ENCODE measurements at regions not wholly inside any gene's neighbourhood (a gene's known extent, or its start where the extent isn't known, plus 50 kb on each side); places are given as distances from the start of the nearest gene placed in this dataset.

DNA sequence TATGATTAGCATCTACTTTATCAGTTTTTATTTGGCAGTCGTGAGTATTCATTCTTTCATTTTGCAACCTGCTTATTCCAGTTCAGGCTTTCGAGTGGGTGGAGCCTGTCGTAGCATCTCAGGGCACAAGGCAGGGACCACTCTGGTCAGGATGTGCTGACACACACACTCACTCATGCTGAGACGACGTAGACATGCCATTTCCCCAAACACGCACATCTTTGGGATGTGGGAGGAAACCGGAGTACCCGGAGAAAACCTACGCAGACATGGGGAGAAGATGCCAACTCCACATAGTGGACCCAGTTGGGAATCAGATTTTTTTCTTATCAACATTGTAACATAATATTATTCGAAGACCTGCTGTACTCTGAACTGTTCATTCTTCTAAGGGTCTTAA, 756.5 kb upstream of the RBFOX1 start:
- H3K4me1 Mint-ChIP-seq (ENCODE audit: low read depth) = no peaks in the 10 kb centered on the region
- H3K27ac Mint-ChIP-seq = no peak overlapping the region
- H3K9me3 Mint-ChIP-seq (ENCODE audit: low read depth) = no peaks in the 10 kb centered on the region
- no peak overlapping the region for H3K4me3 Mint-ChIP-seq
- no peaks in the 10 kb centered on the region for H3K36me3 Mint-ChIP-seq
- peaks cover 2% of the 10 kb centered on the region for H3K27me3 Mint-ChIP-seq

DNA sequence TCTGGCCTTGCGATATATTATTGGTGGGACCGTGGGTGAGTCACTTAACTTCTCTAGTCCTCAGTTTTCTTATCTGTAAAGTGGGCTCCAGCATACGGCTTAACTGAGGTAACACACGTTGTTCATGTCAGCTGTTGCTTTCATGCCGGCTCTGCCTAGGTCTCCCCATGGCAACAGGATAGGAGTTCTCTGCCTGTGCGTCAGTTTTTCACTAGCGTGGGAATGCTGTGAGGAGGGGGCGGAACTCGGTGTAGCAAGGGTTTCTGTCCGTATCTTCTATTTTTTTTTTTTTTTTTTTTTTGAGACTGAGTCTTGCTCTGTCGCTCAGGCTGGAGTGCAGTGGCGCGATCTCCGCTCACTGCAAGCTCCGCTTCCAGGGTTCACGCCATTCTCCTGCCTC, 758.5 kb upstream of the RBFOX1 start:
- Mint-ChIP-seq H3K4me1 (ENCODE audit: low read depth) (no peaks in the 10 kb centered on the region), H3K27me3 (peaks cover 2% of the 10 kb centered on the region), H3K36me3 (no peaks in the 10 kb centered on the region)

GRCh38 chr16:6573577-6573976, 759.1 kb upstream of the RBFOX1 start:
- no peaks in the 10 kb centered on the region for H3K9me3 Mint-ChIP-seq (ENCODE audit: low read depth)
- no peaks in the 10 kb centered on the region for H3K36me3 Mint-ChIP-seq
- no peak overlapping the region for H3K4me3 Mint-ChIP-seq

More for the DNA sequence above, 758.5 kb upstream of the RBFOX1 start:
- Mint-ChIP-seq H3K4me3 (no peak overlapping the region), H3K9me3 (ENCODE audit: low read depth) (no peaks in the 10 kb centered on the region), H3K27ac (no peak overlapping the region)

GRCh38 chr16:6571044-6571443, 761.6 kb upstream of the RBFOX1 start:
- no peaks in the 10 kb centered on the region for H3K36me3 Mint-ChIP-seq
- H3K4me1 Mint-ChIP-seq (ENCODE audit: low read depth) = no peaks in the 10 kb centered on the region
- H3K4me3 Mint-ChIP-seq = no peak overlapping the region
- H3K9me3 Mint-ChIP-seq (ENCODE audit: low read depth) = no peaks in the 10 kb centered on the region
- H3K27me3 Mint-ChIP-seq = peaks cover 2% of the 10 kb centered on the region
- no peak overlapping the region for H3K27ac Mint-ChIP-seq

More at GRCh38 chr16:6573577-6573976, 759.1 kb upstream of the RBFOX1 start:
- peaks cover 2% of the 10 kb centered on the region for H3K27me3 Mint-ChIP-seq
- no peaks in the 10 kb centered on the region for H3K4me1 Mint-ChIP-seq (ENCODE audit: low read depth)
- H3K27ac Mint-ChIP-seq = no peak overlapping the region

GRCh38 chr16:6570530-6570929, 762.1 kb upstream of the RBFOX1 start:
- no peaks in the 10 kb centered on the region for H3K36me3 Mint-ChIP-seq
- no peak overlapping the region for H3K27ac Mint-ChIP-seq
- H3K9me3 Mint-ChIP-seq (ENCODE audit: low read depth) = no peaks in the 10 kb centered on the region
- no peak overlapping the region for H3K4me3 Mint-ChIP-seq
- peaks cover 2% of the 10 kb centered on the region for H3K27me3 Mint-ChIP-seq
- no peaks in the 10 kb centered on the region for H3K4me1 Mint-ChIP-seq (ENCODE audit: low read depth)

DNA sequence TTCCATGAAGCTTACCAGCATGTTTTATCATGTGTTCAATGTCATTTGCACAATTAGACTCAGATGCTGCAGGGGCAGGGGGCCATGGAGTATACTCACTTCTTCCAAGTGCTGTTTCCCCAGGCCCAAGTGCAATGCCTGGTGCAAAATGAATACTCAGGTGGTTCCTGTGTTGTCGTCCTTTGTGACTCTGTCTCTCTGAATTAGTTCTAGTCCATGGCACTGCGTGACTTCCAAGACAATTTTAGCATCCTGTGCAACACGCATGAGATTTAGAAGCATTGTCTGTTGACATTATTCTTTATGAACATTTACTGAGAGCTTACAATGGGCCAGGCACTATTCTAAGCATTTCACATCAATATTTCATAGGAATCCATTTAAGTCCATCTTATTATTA, 769.7 kb upstream of the RBFOX1 start:
- H3K27ac Mint-ChIP-seq = no peak overlapping the region
- H3K27me3 Mint-ChIP-seq = peaks cover 3% of the 10 kb centered on the region
- no peaks in the 10 kb centered on the region for H3K36me3 Mint-ChIP-seq
- peaks cover 2% of the 10 kb centered on the region for H3K4me1 Mint-ChIP-seq (ENCODE audit: low read depth)
- no peak overlapping the region for H3K4me3 Mint-ChIP-seq
- peaks cover 5% of the 10 kb centered on the region for H3K9me3 Mint-ChIP-seq (ENCODE audit: low read depth)

DNA sequence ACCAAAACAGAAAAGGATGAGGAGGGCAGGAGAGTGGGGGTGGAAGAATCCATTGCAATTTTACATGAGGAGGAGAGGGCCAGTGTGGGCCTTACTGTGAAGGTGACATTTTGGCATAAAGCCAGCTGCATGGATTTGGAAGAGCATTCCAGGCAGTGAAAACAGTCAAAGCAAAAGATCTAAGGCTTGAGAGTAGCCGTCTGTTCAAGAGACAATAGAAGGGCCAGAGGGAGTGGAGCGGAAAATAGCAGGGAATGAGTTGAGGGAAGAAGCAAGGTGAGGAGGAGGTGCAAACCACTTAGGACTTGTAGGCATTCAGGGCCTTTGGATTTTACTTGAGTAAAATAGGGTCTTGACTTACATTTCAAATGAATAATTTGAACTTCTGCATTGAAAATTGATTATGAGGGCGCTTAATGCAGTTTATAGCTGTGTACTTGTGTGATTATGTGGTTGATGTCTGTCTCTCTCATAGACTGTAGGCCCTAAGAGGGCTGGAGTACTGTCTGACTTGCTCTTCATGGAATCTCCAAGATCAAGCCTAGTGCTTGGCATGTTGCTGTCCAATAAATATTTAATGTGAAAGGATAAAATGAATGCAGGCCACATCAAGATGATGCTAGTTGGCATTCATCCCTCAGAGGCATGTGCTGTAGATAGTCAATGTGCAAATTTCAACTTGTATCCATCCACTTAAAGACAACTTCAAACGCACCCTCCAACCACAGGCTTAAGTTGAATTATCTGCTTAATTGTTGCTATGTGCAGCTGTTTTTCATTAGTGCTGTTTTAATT, 772.1 kb upstream of the RBFOX1 start:
- H3K27me3 Mint-ChIP-seq = peaks cover 3% of the 10 kb centered on the region
- no peak overlapping the region for H3K27ac Mint-ChIP-seq
- peaks cover 2% of the 10 kb centered on the region for H3K4me1 Mint-ChIP-seq (ENCODE audit: low read depth)
- H3K4me3 Mint-ChIP-seq = no peak overlapping the region
- H3K36me3 Mint-ChIP-seq = no peaks in the 10 kb centered on the region
- peaks cover 9% of the 10 kb centered on the region for H3K9me3 Mint-ChIP-seq (ENCODE audit: low read depth)

GRCh38 chr16:6558661-6559060, 774.0 kb upstream of the RBFOX1 start:
- no peaks in the 10 kb centered on the region for H3K36me3 Mint-ChIP-seq
- H3K27me3 Mint-ChIP-seq = peaks cover 3% of the 10 kb centered on the region
- H3K9me3 Mint-ChIP-seq (ENCODE audit: low read depth) = peaks cover 9% of the 10 kb centered on the region
- no peak overlapping the region for H3K4me3 Mint-ChIP-seq
- H3K27ac Mint-ChIP-seq = no peak overlapping the region
- H3K4me1 Mint-ChIP-seq (ENCODE audit: low read depth) = peaks cover 2% of the 10 kb centered on the region

DNA sequence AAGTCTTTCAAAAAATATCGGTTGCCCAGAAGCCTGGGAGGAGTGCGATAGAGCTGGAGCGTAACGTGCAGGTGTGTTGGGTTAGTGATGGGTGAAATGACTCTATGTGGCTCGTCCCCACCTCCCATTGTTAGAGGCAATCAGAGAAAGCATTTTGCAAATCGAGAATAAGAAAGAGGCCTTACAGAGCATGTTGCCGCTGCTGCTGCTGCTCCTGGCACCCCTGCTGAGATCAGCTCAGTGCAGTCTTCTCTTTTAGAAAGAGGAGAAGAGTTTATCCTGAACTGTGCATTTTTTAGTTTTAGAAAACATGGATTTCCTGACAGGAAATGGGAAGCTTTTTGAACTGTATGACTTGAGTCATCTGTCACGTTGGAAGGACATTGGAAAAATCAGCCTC, 774.5 kb upstream of the RBFOX1 start:
- Mint-ChIP-seq H3K36me3 (no peaks in the 10 kb centered on the region), H3K27ac (no peak overlapping the region), H3K4me1 (ENCODE audit: low read depth) (peaks cover 2% of the 10 kb centered on the region)

GRCh38 chr16:6557353-6558023, 775.2 kb upstream of the RBFOX1 start:
- H3K4me1 Mint-ChIP-seq (ENCODE audit: low read depth) = peaks cover 2% of the 10 kb centered on the region
- no peaks in the 10 kb centered on the region for H3K36me3 Mint-ChIP-seq
- H3K27me3 Mint-ChIP-seq = peaks cover 3% of the 10 kb centered on the region
- H3K9me3 Mint-ChIP-seq (ENCODE audit: low read depth) = peaks cover 13% of the 10 kb centered on the region
- no peak overlapping the region for H3K4me3 Mint-ChIP-seq
- no peak overlapping the region for H3K27ac Mint-ChIP-seq

More for the DNA sequence above, 774.5 kb upstream of the RBFOX1 start:
- H3K9me3 Mint-ChIP-seq (ENCODE audit: low read depth) = peaks cover 13% of the 10 kb centered on the region
- no peak overlapping the region for H3K4me3 Mint-ChIP-seq
- peaks cover 3% of the 10 kb centered on the region for H3K27me3 Mint-ChIP-seq

DNA sequence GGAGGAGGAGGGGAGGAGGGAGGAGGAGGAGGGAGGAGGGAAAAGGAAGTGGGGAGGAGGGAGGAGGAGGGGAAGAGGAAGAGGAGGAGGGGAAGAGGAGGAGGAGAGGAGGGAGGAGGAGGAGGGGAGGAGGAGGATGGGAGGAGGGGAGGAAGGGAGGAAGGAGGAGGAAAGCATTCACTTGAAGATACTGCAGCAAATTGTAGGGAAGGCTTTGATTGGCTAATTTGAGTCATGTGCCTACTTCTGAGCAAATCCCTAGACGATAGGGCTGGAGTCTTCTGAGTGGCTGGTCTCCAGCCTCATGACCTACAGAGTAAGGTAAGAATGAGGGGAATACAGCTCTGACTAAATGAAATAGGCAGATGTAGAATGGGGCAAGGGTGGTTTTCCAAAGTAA, 783.2 kb upstream of the RBFOX1 start:
- H3K36me3 Mint-ChIP-seq = no peaks in the 10 kb centered on the region
- H3K4me3 Mint-ChIP-seq = no peak overlapping the region
- peaks cover 7% of the 10 kb centered on the region for H3K9me3 Mint-ChIP-seq (ENCODE audit: low read depth)
- peaks cover 1% of the 10 kb centered on the region for H3K27me3 Mint-ChIP-seq
- H3K4me1 Mint-ChIP-seq (ENCODE audit: low read depth) = no peaks in the 10 kb centered on the region
- H3K27ac Mint-ChIP-seq = no peak overlapping the region

DNA sequence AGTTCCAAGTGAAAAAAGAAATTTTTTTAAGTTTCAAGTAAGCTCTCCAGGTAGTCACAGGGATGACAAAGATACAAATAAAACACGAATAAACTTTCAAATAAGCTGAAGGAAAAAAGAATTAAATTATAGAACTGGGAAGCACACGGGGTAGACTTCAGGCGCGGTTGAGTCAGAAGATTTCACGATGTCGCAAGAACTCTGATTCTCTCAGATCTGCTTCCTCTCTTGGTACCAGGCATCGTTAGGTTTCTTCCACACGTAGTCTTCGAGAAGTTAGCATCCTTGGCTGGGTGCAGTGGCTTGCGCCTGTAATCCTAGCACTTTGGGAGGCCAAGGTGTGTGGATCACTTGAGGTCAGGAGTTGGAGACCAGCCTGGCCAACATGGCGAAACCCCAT, 784.1 kb upstream of the RBFOX1 start:
- no peaks in the 10 kb centered on the region for H3K36me3 Mint-ChIP-seq
- no peaks in the 10 kb centered on the region for H3K4me1 Mint-ChIP-seq (ENCODE audit: low read depth)
- no peak overlapping the region for H3K4me3 Mint-ChIP-seq
- peaks cover 1% of the 10 kb centered on the region for H3K27me3 Mint-ChIP-seq
- peaks cover 6% of the 10 kb centered on the region for H3K9me3 Mint-ChIP-seq (ENCODE audit: low read depth)
- no peak overlapping the region for H3K27ac Mint-ChIP-seq

- Mint-ChIP-seq H3K9me3 (ENCODE audit: low read depth) (peaks cover 4% of the 10 kb centered on the region), H3K27me3 (peaks cover 1% of the 10 kb centered on the region), H3K27ac (no peak overlapping the region), H3K4me3 (no peak overlapping the region), H3K4me1 (ENCODE audit: low read depth) (no peaks in the 10 kb centered on the region), H3K36me3 (no peaks in the 10 kb centered on the region)
These were observed 785.5 kb upstream of the RBFOX1 start for GRCh38 chr16:6547131-6547530.

DNA sequence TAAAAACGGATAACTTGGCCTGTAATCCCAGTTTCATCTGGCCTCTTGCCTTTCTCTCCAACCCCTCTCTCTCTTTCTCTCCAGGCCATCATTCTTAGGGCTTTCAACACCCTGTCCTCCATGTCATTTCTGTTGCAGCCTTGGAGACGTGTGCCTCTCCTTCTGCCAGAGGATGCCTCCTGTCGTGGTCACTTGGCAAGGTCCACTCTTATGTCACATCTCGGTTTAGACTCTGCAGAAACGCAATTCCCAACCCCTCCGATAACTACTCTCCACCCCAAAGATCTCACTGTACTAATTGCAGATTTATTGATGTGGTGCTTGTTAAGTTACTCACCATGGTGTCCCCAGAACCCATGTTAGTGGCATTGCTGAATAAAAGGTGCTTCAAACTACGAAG, 787.3 kb upstream of the RBFOX1 start:
- peaks cover 4% of the 10 kb centered on the region for H3K9me3 Mint-ChIP-seq (ENCODE audit: low read depth)
- no peaks in the 10 kb centered on the region for H3K4me1 Mint-ChIP-seq (ENCODE audit: low read depth)
- no peak overlapping the region for H3K4me3 Mint-ChIP-seq
- H3K36me3 Mint-ChIP-seq = no peaks in the 10 kb centered on the region
- peaks cover 1% of the 10 kb centered on the region for H3K27me3 Mint-ChIP-seq
- no peak overlapping the region for H3K27ac Mint-ChIP-seq

DNA sequence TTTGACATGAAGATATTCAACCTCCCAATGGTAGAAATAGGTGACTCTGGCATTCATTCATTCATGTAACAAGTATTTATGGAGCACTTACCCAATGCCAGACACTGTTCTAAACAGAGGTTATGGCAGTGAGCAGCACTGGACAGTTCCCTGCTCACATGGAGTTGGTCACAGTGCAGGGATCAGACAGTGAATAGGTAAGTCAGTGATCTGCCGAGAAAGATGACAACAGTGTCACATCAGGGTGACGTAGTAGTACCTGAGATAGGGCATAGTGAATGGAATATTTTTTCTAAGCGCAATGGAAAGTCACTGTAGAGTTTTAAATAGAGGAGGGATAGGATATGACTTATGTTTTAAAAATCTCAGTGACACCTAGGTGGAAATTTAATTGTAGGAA, 791.4 kb upstream of the RBFOX1 start:
- Mint-ChIP-seq H3K9me3 (ENCODE audit: low read depth) (peaks cover 4% of the 10 kb centered on the region), H3K27me3 (peaks cover 1% of the 10 kb centered on the region), H3K27ac (no peak overlapping the region), H3K36me3 (no peaks in the 10 kb centered on the region), H3K4me3 (no peak overlapping the region), H3K4me1 (ENCODE audit: low read depth) (no peaks in the 10 kb centered on the region)
